HS-27A (cell line): ENCODE measurements at regions not wholly inside any gene's neighbourhood (a gene's known extent, or its start where the extent isn't known, plus 50 kb on each side); places are given as distances from the start of the nearest gene placed in this dataset.

Source experiments
- DNase-seq: peaks from one replicate; pipeline ENCODE4 v3.0.0-alpha.2; 2012; ENCODE audit warnings: low read depth, missing footprints

GRCh38 chr3:168395551-168395950 is 299.8 kb upstream of the GOLIM4 start:
- peak; percentile 59 for DNase-seq

- no peak for DNase-seq
These were observed 298.7 kb upstream of the GOLIM4 start for GRCh38 chr3:168394439-168394838.

GRCh38 chr3:168386301-168386700 is 290.6 kb upstream of the GOLIM4 start:
- DNase-seq: no peak

GRCh38 chr3:168384990-168385389 is 289.3 kb upstream of the GOLIM4 start:
- no peak for DNase-seq

GRCh38 chr3:168383573-168383972 is 287.8 kb upstream of the GOLIM4 start:
- DNase-seq: no peak

GRCh38 chr3:168371846-168372245 is 276.1 kb upstream of the GOLIM4 start:
- DNase-seq: no peak

- DNase-seq: no peak
These were observed 269.2 kb upstream of the GOLIM4 start for GRCh38 chr3:168364967-168365366.

GRCh38 chr3:168362661-168363247 is 267.0 kb upstream of the GOLIM4 start:
- no peak for DNase-seq

- DNase-seq: no peak
These were observed 266.4 kb upstream of the GOLIM4 start for GRCh38 chr3:168362156-168362555.

- no peak for DNase-seq
These were observed 265.3 kb upstream of the GOLIM4 start for GRCh38 chr3:168360993-168361392.

- DNase-seq: no peak
These were observed 247.5 kb upstream of the GOLIM4 start for GRCh38 chr3:168342946-168343850.

GRCh38 chr3:168341956-168342936 is 246.5 kb upstream of the GOLIM4 start:
- DNase-seq: no peak

- DNase-seq: peak; percentile 65
These were observed 245.6 kb upstream of the GOLIM4 start for GRCh38 chr3:168341192-168341815.

- DNase-seq: no peak
These were observed 242.4 kb upstream of the GOLIM4 start for GRCh38 chr3:168338161-168338560.

- DNase-seq: no peak
These were observed 240.6 kb upstream of the GOLIM4 start for GRCh38 chr3:168336276-168336675.

GRCh38 chr3:168333410-168333935 is 237.7 kb upstream of the GOLIM4 start:
- DNase-seq: no peak

- no peak for DNase-seq
These were observed 236.0 kb upstream of the GOLIM4 start for GRCh38 chr3:168331756-168332155.

GRCh38 chr3:168330983-168331382 is 235.3 kb upstream of the GOLIM4 start:
- no peak for DNase-seq

GRCh38 chr3:168327856-168328255 is 232.1 kb upstream of the GOLIM4 start:
- no peak for DNase-seq

GRCh38 chr3:168325684-168326083 is 230.0 kb upstream of the GOLIM4 start:
- no peak for DNase-seq

GRCh38 chr3:168322941-168323340 is 227.2 kb upstream of the GOLIM4 start:
- DNase-seq: peak; percentile 39

- no peak for DNase-seq
These were observed 218.4 kb upstream of the GOLIM4 start for GRCh38 chr3:168314166-168314565.
